ENCODE measurements at regions not wholly inside any gene's neighbourhood (a gene's known extent, or its start where the extent isn't known, plus 50 kb on each side); places are given as distances from the start of the nearest gene placed in this dataset.

DNA sequence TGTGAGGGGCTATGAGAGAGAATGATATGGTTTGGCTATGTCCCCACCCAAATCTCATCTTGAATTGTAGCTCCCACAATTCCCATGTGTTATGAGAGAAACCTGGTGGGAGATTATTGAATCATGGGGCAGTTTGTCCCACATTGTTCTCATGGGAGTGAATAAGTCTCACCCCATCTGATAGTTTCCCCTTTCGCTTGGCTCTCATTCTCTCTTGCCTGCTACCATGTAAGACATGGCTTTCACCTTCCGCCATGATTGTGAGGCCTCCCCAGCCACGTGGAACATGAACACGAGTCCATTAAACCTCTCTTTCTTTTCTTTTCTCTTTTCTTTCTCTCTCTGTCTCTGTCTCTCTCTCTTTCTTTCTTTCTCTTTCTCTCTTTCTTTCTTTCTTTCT lies 743.4 kb upstream of the CTNND2 start:
- Mint-ChIP-seq H3K4me1 (peaks cover 9 to 12% of the 10 kb centered on the region in 2 experiments), H3K27me3 (ENCODE audit: low read depth) (no peaks in the 10 kb centered on the region), H3K27ac (peak overlapping the region in 2 of 3 experiments; percentile 13 to 66; a peak in 3 of 7 replicates), H3K36me3 (ENCODE audit: insufficient read depth in 1 of 3, low read depth in 3 of 3) (peaks cover 0 to 5% (median 3%) of the 10 kb centered on the region in 3 experiments; a peak in 3 of 7 replicates), H3K9me3 (no peaks in the 10 kb centered on the region), H3K4me3 (no peak overlapping the region)
- DNase-seq: no peak
- H2BK20ac ChIP-seq (ENCODE audit: low read depth, low read length, poor library complexity, severe bottlenecking): no peak overlapping the region
- no peak overlapping the region for H2BK120ac ChIP-seq (ENCODE audit: low read depth, low read length, poor library complexity, severe bottlenecking)
- H3K23ac ChIP-seq (ENCODE audit: insufficient read length, low read depth, low read length): no peak overlapping the region
- no peak overlapping the region for H2BK15ac ChIP-seq (ENCODE audit: low read depth, low read length)
- no peak overlapping the region for H4K8ac ChIP-seq (replicated peaks; ENCODE audit: insufficient read length, low read depth, low read length)
- H3K79me2 ChIP-seq (ENCODE audit: insufficient read depth, low read length): no peaks in the 10 kb centered on the region
- TF ChIP-seq CTCF (conservative IDR thresholded peaks at IDR 0.05): no peak
- H3K79me1 ChIP-seq (ENCODE audit: insufficient read depth, low read depth, low read length, poor library complexity, severe bottlenecking): no peaks in the 10 kb centered on the region
- no peaks in the 10 kb centered on the region for H4K20me1 ChIP-seq (ENCODE audit: control insufficient read depth, insufficient read depth, insufficient read length)
- no peak overlapping the region for H2AFZ ChIP-seq (ENCODE audit: low read length)
- no peaks in the 10 kb centered on the region for H3K23me2 ChIP-seq (ENCODE audit: insufficient read length, low read depth, low read length, poor library complexity, severe bottlenecking)
- H3K4ac ChIP-seq (ENCODE audit: low read depth, low read length): no peak overlapping the region
- no peak overlapping the region for H3K14ac ChIP-seq (ENCODE audit: insufficient read depth, low read length)
- H3K9ac ChIP-seq (ENCODE audit: extremely low read depth, insufficient read length, low read length): no peak overlapping the region
- no peaks in the 10 kb centered on the region for H3K9me3 ChIP-seq (ENCODE audit: control insufficient read depth, low read depth, low read length)
- H3T11ph ChIP-seq (ENCODE audit: low read length): no peak overlapping the region
- WGBS (ENCODE audit: extremely low coverage, insufficient read length, low lambda C conversion rate): no CpG with 5 or more reads among the region's 4 CpGs
- no peak overlapping the region for H3K56ac ChIP-seq (ENCODE audit: insufficient read length, low read depth, low read length)
- no peak overlapping the region for H3K4me2 ChIP-seq (ENCODE audit: insufficient read depth, insufficient read length, low read length)
- H4K5ac ChIP-seq (ENCODE audit: insufficient read length, low read depth, low read length): no peak overlapping the region
- no peaks in the 10 kb centered on the region for H3K4me1 ChIP-seq (ENCODE audit: insufficient read depth, low read length)
- no peaks in the 10 kb centered on the region for H3K27me3 ChIP-seq (ENCODE audit: insufficient read depth, low read length)
- H2AK5ac ChIP-seq (ENCODE audit: insufficient read length, low read length): no peak overlapping the region
- H3K27ac ChIP-seq (ENCODE audit: insufficient read length, low read depth, low read length): no peak overlapping the region
- no peak overlapping the region for H4K91ac ChIP-seq (ENCODE audit: insufficient read length, low read depth, low read length)
- no peak overlapping the region for H3K18ac ChIP-seq (ENCODE audit: insufficient read length, low read depth, low read length)
- H2BK12ac ChIP-seq (ENCODE audit: insufficient read length, low read depth, low read length): no peak overlapping the region
- no peak overlapping the region for H2BK5ac ChIP-seq (ENCODE audit: insufficient read length, low read length)
